GM19468 (cell line): ENCODE measurements at regions not wholly inside any gene's neighbourhood (a gene's known extent, or its start where the extent isn't known, plus 50 kb on each side); places are given as distances from the start of the nearest gene placed in this dataset.

Experiments used
- ATAC-seq: cut with Tn5 transposase; IDR thresholded peaks from one replicate; pipeline ENCODE4 v1.9.1; 2021; ENCODE audit warnings: mild to moderate bottlenecking, moderate library complexity, moderate number of reproducible peaks; ENCODE audit not compliant: unreplicated experiment; ENCODE audit errors: extremely low read depth

DNA sequence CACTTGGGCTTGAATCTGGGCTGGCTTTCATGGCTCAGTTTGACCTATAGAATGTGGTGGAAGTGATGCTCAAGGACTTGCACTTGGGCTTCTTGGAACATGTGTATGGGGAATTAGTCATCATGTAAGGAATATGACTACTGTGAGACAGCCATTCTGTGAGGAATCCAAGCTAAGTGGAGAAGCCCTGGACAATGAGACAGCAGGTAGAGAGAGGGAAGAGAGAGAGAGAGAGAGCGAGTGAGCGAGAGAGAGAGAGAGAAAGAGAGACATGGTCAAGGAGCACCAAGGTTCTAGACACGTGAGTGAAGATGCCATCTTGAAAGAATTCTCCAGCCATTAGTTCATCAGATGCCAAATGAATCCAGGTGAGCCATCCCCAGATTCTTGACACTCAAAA lies 261.6 kb upstream of the SORL1-AS1 start:
- ATAC-seq = no peak

DNA sequence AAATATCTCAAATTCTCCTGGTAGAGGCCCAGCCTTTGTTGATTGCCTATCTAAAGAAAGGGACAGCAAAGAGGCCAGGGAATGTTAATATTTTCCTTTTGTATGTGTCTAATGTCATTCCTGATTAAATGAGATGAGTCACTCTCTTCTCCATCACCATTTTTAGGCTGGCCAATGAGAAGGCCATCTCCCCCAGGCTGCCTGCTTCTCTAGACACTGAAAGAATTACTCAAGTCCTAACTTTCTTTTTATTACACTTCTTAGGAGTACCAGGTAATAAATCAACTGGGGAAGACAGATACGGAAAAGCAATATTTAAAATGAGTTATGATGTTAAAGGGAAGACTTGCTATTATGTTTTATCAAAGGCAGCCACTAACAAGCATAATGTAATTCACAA lies 259.2 kb upstream of the SORL1-AS1 start:
- no peak for ATAC-seq

DNA sequence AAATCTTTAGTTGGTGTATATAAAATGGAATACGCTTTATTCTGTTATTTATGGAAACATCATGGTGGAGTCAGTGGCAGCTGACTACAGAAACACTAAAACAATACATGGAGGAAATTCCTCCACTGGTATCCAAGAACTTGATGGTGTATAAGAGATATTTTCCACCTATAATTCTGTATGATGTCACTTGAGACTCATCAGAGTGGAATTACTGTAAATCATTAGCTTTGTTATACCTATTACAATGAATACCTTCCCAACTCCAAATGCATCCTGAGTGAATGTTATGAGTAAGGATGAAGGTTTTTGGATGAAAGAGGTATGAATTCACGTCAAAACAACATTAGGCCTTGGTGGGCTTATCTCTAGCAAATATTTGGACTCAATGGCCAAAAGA lies 258.5 kb upstream of the SORL1-AS1 start:
- no peak for ATAC-seq

DNA sequence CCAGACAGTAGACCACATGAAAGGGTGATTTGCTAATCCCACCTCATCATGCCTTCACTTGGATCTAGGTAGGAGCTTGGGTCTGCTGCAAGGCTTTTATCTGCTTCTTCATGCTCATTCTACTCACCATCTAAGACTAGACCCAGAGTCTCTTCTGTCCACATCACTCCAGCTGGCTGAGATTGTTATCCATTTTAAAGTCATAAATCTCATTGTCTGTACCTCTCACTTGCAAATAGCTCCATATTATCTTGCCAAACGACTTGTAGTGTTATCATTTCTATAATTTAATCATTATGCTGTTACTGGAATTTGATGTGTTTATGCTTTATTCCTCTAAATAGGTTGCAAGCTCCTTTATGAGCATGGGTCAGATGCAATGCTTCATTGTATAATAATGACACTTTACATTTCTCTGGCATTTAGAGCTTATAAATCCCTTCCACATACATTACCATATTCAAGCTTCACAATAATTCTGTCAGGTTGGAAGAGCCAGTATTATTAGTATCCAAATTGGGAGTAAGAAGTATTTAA lies 254.2 kb upstream of the SORL1-AS1 start:
- ATAC-seq = no peak

DNA sequence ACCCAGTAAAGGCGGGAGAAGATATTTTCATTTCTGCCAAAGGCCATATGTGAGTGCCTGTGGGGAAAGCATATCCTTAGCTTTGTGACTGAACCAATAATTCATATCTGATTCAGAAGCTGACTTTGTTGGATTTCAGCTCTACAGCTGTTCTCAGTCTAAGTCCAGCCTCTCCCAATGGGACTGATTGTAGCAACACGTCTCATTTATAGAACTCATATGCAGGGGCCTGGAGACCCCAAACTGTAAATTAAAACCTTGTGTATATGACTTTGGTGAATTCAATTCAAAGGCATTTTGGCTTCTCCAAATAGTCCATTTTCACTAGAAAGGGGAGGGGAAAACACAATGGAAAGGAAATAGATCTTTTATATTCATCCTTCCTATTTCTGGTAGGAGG lies 250.4 kb upstream of the SORL1-AS1 start:
- no peak for ATAC-seq

DNA sequence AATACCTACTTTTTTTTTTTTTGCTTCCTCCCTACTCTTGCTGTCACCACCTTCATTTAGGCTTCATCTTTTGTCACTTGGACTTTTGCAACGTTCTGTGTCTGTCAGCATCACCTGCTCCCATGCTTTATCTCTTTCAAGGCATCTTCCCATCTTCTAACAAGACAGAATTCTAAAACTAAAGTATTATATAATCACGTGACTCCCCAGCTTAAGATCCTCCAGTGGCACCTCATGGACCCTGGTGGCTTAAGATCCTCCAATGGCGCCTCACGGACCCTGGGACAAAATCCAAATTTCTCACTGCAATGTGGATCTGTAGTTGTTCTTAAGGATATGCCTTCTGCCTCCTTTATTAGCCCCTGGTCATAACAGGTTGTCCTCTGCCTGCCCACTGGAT lies 248.2 kb upstream of the SORL1-AS1 start:
- no peak for ATAC-seq

DNA sequence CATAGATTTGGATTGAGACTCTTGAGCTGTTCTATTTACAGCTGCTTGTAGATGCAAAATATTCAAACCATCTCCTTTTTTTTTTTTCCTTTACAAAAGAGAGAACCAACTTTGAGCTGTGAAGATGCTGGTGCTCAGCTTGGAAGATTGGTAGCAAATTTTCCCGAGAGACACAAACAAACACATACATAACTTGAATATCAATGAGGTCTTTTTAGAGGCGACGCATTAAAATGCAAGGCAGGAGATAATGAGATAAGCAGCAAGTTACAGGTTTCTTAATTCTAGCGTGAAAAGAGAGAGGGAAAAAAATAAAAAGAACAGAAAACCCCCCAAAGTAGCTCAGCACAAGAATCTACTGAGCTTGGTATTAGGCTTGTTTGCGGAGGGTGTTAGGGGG lies 247.0 kb upstream of the SORL1-AS1 start:
- no peak for ATAC-seq

DNA sequence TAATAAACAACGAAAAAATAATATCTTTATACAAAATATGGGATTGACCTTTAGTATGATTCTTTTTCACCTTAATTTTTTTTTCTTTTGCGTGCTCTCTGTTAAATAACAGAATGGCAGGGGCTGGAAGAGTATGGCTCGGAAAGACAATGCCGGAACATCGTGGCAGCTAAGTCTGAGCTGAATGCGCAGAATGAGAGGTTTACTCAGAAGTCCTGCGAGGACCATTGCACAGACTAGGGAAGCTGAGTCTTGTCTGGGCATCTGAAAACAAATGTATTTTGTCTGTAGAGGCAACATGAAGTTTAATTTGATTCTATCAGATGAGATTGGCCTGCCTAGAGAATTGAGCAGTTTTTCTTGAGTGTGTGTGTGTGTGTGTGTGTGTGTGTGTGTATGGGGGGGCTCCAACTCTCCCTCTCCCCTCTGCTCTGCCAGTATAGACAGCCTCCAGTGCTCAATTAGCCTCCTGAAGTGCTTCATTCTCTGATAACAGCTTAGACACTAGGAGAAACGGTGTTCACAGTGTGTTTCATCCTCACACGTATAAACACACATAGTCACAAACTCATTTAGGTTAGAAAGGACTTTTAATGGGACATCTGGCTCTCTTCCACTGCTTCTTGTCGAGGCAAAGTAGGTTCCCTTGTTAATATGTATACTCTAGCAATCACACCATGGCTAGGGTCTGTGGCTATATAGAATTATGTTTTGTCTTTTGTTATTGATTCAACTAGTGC lies 244.3 kb upstream of the SORL1-AS1 start:
- ATAC-seq = no peak

DNA sequence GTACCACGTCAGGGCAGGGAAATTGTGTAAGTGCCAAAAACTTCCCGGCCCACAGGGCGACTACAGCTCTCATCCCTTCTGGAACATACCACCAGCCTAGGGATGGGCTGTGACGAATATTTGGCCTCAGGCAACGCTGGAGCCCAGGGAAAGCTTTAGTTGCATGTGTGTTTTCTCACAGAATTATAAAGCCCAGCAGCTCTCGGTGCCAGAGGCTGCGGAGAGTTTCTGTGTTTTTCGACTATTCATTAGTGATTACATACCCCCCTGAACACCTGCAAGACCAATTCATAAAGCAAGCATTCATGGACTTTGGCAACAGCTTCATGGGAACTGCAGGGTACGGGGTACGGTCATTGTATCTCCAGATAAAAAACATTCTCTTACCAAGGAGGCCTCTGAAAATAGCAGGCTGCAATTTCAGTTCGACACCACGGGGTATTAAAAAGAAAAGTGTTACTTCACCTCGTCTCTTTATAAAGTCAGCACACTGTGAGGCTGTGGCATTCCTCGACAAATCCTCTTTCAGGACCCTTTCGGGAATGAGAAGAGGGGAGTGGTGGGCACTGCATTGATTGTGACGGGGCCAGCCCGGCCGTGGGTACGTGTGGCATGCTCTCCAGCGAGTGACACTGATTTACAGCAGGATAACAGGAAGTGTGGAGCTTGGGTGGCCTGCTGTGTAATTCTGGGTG lies 243.6 kb upstream of the SORL1-AS1 start:
- ATAC-seq = no peak

DNA sequence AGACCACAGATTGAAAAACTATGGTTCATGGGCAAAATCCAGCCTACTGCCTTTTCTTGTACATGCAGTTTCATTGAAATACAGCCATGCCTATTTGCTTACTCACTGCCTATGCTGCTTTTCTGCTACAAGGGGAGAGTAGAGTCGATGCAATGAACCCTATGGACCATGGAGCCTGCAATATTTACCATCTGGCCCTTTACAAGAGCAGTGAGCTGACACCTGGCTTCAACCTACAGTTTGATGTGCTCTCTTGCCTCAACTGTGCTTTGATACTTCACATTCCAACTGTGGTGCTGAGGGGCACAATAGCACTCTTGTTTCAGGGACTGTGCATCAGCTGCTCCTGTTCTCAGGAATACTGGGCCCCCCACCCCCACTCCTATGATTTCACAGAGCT lies 239.5 kb upstream of the SORL1-AS1 start:
- no peak for ATAC-seq

DNA sequence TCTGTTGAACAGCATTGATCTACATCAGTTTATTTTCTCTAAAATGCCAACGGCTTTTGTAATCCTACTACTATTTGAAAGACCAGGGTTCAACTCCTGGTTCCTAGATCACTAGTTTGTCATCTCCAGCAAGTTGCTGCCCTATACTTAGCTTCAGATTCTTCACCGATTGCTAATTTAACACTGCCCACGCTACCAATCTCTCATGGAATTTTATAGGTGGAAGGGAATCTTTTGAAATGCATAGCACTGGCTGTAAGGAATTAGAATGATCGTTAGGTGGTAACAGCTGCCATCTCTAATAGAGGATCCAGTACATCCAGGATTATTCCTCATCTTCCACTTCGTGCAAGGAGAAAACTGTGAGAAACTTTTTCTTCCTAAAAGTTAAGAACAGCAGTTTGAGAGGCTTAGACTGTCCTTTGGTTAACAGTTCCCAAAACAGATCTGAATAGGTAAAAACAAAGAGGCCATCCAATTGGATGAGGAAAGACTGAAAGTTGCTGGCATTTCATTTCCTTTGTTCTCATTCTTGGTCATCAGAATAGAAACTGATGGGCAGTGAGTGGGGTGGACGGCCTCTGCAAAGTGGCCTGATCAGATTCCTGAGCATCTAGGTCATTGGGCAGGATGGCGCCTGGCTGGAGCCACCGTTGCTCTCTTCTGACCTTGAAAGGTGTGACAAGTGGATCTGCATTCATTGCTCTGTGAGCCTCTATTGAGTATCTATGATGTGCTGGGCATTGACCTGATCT lies 236.3 kb upstream of the SORL1-AS1 start:
- ATAC-seq = no peak

DNA sequence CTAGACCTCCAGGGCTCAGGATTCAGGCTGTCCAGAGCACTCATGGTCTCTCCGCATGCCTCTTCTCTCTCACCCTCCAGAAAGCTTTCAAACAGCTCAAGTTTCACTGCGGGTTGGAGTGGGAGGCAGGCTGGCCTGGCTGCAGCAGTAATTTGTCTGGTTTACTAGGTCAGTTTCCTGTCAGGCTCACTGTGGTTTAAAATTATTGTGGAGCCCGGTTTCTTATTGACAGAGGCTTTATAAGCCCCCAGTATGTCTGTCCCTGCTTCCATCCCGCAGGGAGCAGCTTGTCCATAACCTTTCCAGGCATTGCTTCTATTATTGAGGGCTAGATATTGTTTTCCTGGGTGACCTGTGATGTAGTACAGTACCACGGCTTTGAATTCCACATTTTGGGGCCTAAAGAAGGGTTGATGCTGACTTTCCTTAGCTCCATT lies 235.3 kb upstream of the SORL1-AS1 start:
- ATAC-seq = no peak

DNA sequence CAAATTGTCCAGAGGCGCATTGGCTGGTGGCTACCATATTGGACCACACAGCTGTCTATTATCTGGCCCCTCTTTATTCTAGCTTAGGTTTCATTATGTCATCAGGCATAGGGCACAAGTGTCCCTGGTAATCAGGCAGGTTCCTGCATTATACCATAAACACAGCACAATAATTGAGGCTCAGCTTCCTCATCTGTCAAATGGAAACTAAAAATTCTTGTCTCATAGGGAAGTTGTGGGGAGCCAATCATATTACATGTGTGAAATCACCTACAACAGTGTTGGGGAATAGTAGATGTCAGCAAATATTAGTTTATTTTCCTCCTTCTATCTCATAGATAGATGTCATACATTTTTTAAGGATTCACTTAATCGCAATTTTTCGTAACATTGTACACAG lies 231.0 kb upstream of the SORL1-AS1 start:
- no peak for ATAC-seq
